WTC11 (cell line): ENCODE measurements at regions not wholly inside any gene's neighbourhood (a gene's known extent, or its start where the extent isn't known, plus 50 kb on each side); places are given as distances from the start of the nearest gene placed in this dataset.

ENCODE experiments used
- ATF2 ChIP-seq: sonication (generic); formaldehyde crosslinking; IDR thresholded peaks from 2 replicates; pipeline ENCODE4 v1.8.1; 2022; ENCODE audit warnings: low read depth, missing genetic modification reagents, borderline replicate concordance
- NFYB ChIP-seq: sonication (generic); formaldehyde crosslinking; conservative IDR thresholded peaks from 2 replicates; pipeline ENCODE4 v1.8.0; 2022; ENCODE audit warnings: low read depth, missing genetic modification reagents
- ZBTB21 ChIP-seq: sonication (generic); formaldehyde crosslinking; IDR thresholded peaks from 2 replicates; pipeline ENCODE4 v1.8.1; 2023; ENCODE audit warnings: mild to moderate bottlenecking, missing genetic modification reagents, borderline replicate concordance
- ZNF512 ChIP-seq: sonication (generic); formaldehyde crosslinking; IDR thresholded peaks from 2 replicates; pipeline ENCODE4 v1.8.1; 2022; ENCODE audit warnings: missing genetic modification reagents, borderline replicate concordance
- TF ChIP-seq, protein P1 (sequence below): fragments of 200-600 bp; IDR thresholded peaks from 2 replicates; pipeline ENCODE4 v1.8.0; 2022; ENCODE audit warnings: antibody characterized with exemption
- TF ChIP-seq, protein P2 (sequence below): sonication (generic); formaldehyde crosslinking; IDR thresholded peaks from 2 replicates; pipeline ENCODE4 v1.8.1; 2023; ENCODE audit warnings: mild to moderate bottlenecking, missing genetic modification reagents
- TF ChIP-seq, protein P3 (sequence below): sonication (generic); formaldehyde crosslinking; IDR thresholded peaks from 2 replicates; pipeline ENCODE4 v1.8.1; 2023; ENCODE audit warnings: mild to moderate bottlenecking, missing genetic modification reagents, borderline replicate concordance
- TF ChIP-seq, protein P4 (sequence below): fragments of 250-450 bp; sonication (Bioruptor Pico); IDR thresholded peaks from 2 replicates; pipeline ENCODE4 v1.9.0; 2021; ENCODE audit warnings: mild to moderate bottlenecking, borderline replicate concordance

DNA sequence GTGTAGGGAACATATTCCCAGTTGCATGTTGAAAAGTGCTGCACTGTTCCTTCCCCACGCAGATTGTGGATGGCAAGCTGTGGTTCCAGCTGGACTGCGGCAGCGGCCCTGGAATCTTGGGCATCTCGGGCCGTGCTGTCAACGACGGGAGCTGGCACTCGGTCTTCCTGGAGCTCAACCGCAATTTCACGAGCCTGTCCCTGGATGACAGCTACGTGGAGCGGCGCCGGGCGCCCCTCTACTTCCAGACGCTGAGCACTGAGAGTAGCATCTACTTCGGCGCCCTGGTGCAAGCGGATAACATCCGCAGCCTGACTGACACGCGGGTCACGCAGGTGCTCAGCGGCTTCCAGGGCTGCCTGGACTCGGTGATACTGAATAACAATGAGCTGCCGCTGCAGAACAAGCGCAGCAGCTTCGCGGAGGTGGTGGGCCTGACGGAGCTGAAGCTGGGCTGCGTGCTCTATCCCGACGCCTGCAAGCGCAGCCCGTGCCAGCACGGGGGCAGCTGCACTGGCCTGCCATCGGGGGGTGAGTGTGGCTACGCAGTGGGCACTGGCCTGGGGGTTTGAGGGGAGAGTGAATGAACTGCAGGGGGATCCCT is 102.7 kb upstream of the MTNR1B start:
- TF ChIP-seq ZNF512: no peak
- TF ChIP-seq, protein P1, sequence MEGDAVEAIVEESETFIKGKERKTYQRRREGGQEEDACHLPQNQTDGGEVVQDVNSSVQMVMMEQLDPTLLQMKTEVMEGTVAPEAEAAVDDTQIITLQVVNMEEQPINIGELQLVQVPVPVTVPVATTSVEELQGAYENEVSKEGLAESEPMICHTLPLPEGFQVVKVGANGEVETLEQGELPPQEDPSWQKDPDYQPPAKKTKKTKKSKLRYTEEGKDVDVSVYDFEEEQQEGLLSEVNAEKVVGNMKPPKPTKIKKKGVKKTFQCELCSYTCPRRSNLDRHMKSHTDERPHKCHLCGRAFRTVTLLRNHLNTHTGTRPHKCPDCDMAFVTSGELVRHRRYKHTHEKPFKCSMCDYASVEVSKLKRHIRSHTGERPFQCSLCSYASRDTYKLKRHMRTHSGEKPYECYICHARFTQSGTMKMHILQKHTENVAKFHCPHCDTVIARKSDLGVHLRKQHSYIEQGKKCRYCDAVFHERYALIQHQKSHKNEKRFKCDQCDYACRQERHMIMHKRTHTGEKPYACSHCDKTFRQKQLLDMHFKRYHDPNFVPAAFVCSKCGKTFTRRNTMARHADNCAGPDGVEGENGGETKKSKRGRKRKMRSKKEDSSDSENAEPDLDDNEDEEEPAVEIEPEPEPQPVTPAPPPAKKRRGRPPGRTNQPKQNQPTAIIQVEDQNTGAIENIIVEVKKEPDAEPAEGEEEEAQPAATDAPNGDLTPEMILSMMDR: no peak
- TF ChIP-seq, protein P2, sequence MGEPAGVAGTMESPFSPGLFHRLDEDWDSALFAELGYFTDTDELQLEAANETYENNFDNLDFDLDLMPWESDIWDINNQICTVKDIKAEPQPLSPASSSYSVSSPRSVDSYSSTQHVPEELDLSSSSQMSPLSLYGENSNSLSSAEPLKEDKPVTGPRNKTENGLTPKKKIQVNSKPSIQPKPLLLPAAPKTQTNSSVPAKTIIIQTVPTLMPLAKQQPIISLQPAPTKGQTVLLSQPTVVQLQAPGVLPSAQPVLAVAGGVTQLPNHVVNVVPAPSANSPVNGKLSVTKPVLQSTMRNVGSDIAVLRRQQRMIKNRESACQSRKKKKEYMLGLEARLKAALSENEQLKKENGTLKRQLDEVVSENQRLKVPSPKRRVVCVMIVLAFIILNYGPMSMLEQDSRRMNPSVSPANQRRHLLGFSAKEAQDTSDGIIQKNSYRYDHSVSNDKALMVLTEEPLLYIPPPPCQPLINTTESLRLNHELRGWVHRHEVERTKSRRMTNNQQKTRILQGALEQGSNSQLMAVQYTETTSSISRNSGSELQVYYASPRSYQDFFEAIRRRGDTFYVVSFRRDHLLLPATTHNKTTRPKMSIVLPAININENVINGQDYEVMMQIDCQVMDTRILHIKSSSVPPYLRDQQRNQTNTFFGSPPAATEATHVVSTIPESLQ (CRISPR knock-in tag): no peak
- TF ChIP-seq ATF2: no peak
- TF ChIP-seq, protein P3, sequence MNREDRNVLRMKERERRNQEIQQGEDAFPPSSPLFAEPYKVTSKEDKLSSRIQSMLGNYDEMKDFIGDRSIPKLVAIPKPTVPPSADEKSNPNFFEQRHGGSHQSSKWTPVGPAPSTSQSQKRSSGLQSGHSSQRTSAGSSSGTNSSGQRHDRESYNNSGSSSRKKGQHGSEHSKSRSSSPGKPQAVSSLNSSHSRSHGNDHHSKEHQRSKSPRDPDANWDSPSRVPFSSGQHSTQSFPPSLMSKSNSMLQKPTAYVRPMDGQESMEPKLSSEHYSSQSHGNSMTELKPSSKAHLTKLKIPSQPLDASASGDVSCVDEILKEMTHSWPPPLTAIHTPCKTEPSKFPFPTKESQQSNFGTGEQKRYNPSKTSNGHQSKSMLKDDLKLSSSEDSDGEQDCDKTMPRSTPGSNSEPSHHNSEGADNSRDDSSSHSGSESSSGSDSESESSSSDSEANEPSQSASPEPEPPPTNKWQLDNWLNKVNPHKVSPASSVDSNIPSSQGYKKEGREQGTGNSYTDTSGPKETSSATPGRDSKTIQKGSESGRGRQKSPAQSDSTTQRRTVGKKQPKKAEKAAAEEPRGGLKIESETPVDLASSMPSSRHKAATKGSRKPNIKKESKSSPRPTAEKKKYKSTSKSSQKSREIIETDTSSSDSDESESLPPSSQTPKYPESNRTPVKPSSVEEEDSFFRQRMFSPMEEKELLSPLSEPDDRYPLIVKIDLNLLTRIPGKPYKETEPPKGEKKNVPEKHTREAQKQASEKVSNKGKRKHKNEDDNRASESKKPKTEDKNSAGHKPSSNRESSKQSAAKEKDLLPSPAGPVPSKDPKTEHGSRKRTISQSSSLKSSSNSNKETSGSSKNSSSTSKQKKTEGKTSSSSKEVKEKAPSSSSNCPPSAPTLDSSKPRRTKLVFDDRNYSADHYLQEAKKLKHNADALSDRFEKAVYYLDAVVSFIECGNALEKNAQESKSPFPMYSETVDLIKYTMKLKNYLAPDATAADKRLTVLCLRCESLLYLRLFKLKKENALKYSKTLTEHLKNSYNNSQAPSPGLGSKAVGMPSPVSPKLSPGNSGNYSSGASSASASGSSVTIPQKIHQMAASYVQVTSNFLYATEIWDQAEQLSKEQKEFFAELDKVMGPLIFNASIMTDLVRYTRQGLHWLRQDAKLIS (CRISPR knock-in tag): no peak
- TF ChIP-seq, protein P4, sequence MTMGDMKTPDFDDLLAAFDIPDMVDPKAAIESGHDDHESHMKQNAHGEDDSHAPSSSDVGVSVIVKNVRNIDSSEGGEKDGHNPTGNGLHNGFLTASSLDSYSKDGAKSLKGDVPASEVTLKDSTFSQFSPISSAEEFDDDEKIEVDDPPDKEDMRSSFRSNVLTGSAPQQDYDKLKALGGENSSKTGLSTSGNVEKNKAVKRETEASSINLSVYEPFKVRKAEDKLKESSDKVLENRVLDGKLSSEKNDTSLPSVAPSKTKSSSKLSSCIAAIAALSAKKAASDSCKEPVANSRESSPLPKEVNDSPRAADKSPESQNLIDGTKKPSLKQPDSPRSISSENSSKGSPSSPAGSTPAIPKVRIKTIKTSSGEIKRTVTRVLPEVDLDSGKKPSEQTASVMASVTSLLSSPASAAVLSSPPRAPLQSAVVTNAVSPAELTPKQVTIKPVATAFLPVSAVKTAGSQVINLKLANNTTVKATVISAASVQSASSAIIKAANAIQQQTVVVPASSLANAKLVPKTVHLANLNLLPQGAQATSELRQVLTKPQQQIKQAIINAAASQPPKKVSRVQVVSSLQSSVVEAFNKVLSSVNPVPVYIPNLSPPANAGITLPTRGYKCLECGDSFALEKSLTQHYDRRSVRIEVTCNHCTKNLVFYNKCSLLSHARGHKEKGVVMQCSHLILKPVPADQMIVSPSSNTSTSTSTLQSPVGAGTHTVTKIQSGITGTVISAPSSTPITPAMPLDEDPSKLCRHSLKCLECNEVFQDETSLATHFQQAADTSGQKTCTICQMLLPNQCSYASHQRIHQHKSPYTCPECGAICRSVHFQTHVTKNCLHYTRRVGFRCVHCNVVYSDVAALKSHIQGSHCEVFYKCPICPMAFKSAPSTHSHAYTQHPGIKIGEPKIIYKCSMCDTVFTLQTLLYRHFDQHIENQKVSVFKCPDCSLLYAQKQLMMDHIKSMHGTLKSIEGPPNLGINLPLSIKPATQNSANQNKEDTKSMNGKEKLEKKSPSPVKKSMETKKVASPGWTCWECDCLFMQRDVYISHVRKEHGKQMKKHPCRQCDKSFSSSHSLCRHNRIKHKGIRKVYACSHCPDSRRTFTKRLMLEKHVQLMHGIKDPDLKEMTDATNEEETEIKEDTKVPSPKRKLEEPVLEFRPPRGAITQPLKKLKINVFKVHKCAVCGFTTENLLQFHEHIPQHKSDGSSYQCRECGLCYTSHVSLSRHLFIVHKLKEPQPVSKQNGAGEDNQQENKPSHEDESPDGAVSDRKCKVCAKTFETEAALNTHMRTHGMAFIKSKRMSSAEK (CRISPR knock-in tag): no peak
- TF ChIP-seq NFYB (CRISPR knock-in tag): no peak
- TF ChIP-seq ZBTB21 (CRISPR knock-in tag): no peak
